ENCODE measurements at regions not wholly inside any gene's neighbourhood (a gene's known extent, or its start where the extent isn't known, plus 50 kb on each side); places are given as distances from the start of the nearest gene placed in this dataset.
"Not testable (repeated sequence)": the region's sequence is repeated elsewhere in the genome, so short reads cannot be mapped to it uniquely, and the experiment has no call there.

GRCh38 chrY:12358337-12358736 is 342.7 kb upstream of the USP9Y start:
- no peak for DNase-seq (ENCODE audit: low read depth in 3 of 3, low spot score in 2 of 3)

GRCh38 chrY:12359867-12360266 is 341.2 kb upstream of the USP9Y start:
- no peak for DNase-seq (ENCODE audit: low read depth in 3 of 3, low spot score in 2 of 3)

GRCh38 chrY:12360496-12360895 is 340.5 kb upstream of the USP9Y start:
- DNase-seq (ENCODE audit: low read depth in 3 of 3, low spot score in 2 of 3): no peak

- no peak for DNase-seq (ENCODE audit: low read depth in 3 of 3, low spot score in 2 of 3)
Observed at GRCh38 chrY:12365311-12365910, 335.6 kb upstream of the USP9Y start.

DNA sequence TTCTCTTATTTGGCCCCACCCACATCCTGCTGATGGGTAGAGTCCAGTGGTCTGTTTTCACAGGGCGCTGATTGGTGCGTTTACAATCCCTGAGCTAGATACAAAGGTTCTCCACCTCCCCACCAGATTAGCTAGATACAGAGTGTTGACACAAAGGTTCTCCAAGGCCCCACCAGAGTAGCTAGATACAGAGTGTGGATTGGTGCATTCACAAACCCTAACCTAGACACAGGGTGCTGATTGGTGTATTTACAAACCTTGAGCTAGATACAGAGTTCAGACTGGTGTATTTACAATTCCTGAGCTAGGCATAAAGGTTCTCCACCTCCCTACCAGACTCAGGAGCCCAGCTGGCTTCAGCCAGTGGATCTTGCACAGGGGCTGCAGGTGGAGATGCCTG is 326.4 kb upstream of the USP9Y start:
- DNase-seq (ENCODE audit: low read depth in 3 of 3, low spot score in 2 of 3): not testable (repeated sequence)

DNA sequence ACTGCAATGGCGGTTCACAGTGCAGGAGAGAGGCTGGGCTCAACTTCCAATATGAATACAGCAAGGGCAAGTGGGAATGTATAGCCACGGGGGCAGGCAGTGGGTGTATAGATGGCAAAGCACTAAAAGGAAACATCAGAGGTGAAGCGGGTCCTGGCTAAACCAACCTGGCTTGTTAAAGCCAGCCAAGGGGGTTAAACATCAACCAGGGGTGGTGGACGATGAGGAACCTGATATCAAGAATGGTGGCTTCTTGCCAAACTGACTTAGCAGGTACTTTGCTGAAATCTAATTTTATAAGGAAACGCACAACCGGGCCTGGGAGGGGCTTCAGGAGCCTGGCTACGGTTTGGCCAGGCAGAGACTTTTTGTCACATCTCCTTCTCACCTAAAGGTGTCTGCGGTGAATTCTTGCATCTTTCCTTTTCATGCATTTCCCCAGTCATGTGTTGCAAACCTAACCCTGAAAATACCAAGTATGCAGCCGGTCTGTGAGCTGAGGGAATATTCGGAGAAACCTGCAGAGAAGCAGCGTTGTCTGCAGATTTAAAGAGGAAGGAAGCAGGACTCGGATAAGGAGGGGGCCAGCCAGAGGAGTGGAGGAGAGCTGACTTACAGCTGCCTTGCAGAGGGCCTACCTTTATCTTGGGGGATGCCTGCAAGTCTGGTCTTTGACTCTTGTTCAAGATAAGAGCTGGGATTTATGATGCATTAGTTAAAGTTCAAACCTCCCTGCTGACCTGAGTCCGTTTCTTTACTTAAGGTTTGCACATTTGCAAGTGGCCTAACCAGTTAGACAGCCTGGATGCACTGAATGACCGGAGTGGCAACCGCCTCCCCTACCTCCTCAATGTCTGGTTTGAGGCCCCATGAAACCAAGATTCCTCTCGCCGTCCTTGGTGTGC is 309.1 kb upstream of the USP9Y start:
- peak in 1 of 3 donors; percentile 15 for DNase-seq (ENCODE audit: low read depth in 3 of 3, low spot score in 2 of 3)

- DNase-seq (ENCODE audit: low read depth in 3 of 3, low spot score in 2 of 3): no peak
Observed at GRCh38 chrY:12393190-12393589, 307.8 kb upstream of the USP9Y start.

GRCh38 chrY:12395381-12396120 is 305.5 kb upstream of the USP9Y start:
- not testable (repeated sequence) for DNase-seq (ENCODE audit: low read depth in 3 of 3, low spot score in 2 of 3)

- no peak for DNase-seq (ENCODE audit: low read depth in 3 of 3, low spot score in 2 of 3)
Observed at GRCh38 chrY:12403916-12404315, 297.1 kb upstream of the USP9Y start.

DNA sequence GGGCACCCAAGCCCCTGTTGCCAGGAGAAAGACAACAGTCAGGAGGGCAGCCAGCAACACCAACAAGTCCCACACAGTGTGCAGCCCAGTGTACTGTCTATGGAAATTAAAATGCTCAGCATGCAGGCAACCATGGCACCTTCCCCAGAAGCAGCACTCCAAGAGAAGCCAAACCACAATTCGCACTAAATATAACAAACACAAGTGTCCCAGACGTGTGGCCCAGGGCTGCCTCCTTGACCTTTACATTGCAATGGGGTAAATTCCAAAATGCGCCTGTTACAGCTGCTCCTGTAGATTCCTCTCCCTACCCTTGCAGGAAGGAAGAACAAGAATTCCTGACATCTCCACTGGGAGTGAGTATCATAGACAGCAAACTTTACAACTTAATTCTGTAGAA is 292.8 kb upstream of the USP9Y start:
- no peak for DNase-seq (ENCODE audit: low read depth in 3 of 3, low spot score in 2 of 3)

GRCh38 chrY:12410696-12411095 is 290.3 kb upstream of the USP9Y start:
- no peak for DNase-seq (ENCODE audit: low read depth in 3 of 3, low spot score in 2 of 3)

DNA sequence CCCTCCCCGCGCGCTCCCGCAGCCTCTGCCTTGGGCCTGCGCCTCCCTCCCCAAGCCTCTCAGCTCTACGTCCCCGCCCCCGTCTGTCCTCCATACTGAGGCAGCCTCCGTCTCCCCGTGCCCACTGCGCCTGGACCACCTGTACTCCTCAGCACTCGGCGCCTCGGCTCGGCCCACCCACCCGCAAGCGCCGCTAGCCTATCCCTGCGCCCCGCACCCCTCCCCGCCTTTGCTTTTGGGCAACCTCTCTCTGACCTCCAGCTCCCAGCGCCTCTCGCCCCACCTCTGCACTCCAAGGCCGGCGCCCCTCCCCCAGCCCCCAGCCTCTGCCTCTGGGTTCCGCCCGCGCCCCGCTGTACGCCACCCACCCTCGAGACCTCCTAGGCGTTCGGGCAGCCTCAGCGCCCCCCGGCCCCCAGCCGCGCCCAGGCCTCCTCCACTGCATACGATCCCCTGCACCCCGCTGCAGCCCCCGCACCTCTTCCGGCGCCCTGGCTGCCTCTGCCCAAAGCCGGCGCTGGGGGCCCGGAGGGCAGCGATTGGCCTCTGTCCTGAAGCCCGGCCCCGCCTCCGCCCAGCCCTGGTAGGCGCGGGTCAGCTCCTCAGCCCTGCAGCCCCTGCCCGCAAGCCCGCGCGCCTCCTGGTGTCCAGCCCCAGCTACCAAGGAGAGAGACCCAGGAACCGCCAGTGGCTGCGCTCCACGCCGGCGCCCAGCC is 279.8 kb upstream of the USP9Y start:
- peak in 1 of 3 donors; percentile 32 for DNase-seq (ENCODE audit: low read depth in 3 of 3, low spot score in 2 of 3)

- DNase-seq (ENCODE audit: low read depth in 3 of 3, low spot score in 2 of 3): no peak
Observed at GRCh38 chrY:12421788-12422124, 279.3 kb upstream of the USP9Y start.

DNA sequence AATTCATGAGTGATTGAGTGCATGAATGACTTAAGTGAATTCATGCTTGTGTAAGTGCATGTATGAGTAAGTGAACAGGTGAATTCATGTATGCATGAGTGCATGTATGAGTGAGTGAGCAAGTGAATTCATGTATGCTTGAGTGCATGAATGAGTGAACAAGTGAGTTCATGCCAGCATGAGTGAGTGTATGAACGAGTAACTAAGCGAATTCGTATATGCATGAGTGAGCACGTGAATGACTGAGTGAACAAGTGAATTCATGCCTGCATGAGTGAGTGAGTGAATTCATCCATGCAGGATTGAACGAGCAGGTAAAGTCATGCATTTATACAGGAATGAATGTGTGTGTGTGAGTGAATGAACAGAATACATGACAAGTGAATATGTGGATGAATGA is 278.5 kb upstream of the USP9Y start:
- DNase-seq (ENCODE audit: low read depth in 3 of 3, low spot score in 2 of 3): no peak

GRCh38 chrY:12423416-12424252 is 277.4 kb upstream of the USP9Y start:
- DNase-seq (ENCODE audit: low read depth in 3 of 3, low spot score in 2 of 3): no peak

- DNase-seq (ENCODE audit: low read depth in 3 of 3, low spot score in 2 of 3): no peak
Observed at GRCh38 chrY:12425506-12425905, 275.5 kb upstream of the USP9Y start.

GRCh38 chrY:12427361-12427760 is 273.7 kb upstream of the USP9Y start:
- no peak for DNase-seq (ENCODE audit: low read depth in 3 of 3, low spot score in 2 of 3)

GRCh38 chrY:12431546-12431945 is 269.5 kb upstream of the USP9Y start:
- DNase-seq (ENCODE audit: low read depth in 3 of 3, low spot score in 2 of 3): no peak

- not testable (repeated sequence) for DNase-seq (ENCODE audit: low read depth in 3 of 3, low spot score in 2 of 3)
Observed at GRCh38 chrY:12438823-12439222, 262.2 kb upstream of the USP9Y start.

GRCh38 chrY:12444200-12444599 is 256.8 kb upstream of the USP9Y start:
- no peak for DNase-seq (ENCODE audit: low read depth in 3 of 3, low spot score in 2 of 3)

Measured in right renal cortex interstitium (tissue), 3 donors.